Iris pigment epithelial cell (primary cell): ENCODE measurements at regions not wholly inside any gene's neighbourhood (a gene's known extent, or its start where the extent isn't known, plus 50 kb on each side); places are given as distances from the start of the nearest gene placed in this dataset.
"Not testable (repeated sequence)": the region's sequence is repeated elsewhere in the genome, so short reads cannot be mapped to it uniquely, and the experiment has no call there.

Experiments used
- DNase-seq: peaks from one replicate; pipeline ENCODE4 v3.0.0-alpha.2; 2011; ENCODE audit warnings: low read depth

- DNase-seq = peak; percentile 68
These were observed 51.2 kb upstream of the THRB start for GRCh38 chr3:24545887-24546286.

- DNase-seq = peak; percentile 41
These were observed 53.6 kb upstream of the THRB start for GRCh38 chr3:24548278-24548677.

GRCh38 chr3:24550588-24550987 is 55.9 kb upstream of the THRB start:
- peak; percentile 31 for DNase-seq

GRCh38 chr3:24551626-24552025 is 57.0 kb upstream of the THRB start:
- no peak for DNase-seq

- DNase-seq = peak; percentile 27
These were observed 68.2 kb upstream of the THRB start for GRCh38 chr3:24562895-24563294.

GRCh38 chr3:24565053-24565452 is 70.4 kb upstream of the THRB start:
- DNase-seq = no peak

- no peak for DNase-seq
These were observed 71.0 kb upstream of the THRB start for GRCh38 chr3:24565656-24566055.

- DNase-seq = no peak
These were observed 72.3 kb upstream of the THRB start for GRCh38 chr3:24566927-24567326.

GRCh38 chr3:24572409-24572808 is 77.8 kb upstream of the THRB start:
- DNase-seq = not testable (repeated sequence)

GRCh38 chr3:24573576-24573975 is 78.9 kb upstream of the THRB start:
- no peak for DNase-seq

GRCh38 chr3:24578324-24578723 is 83.7 kb upstream of the THRB start:
- no peak for DNase-seq

GRCh38 chr3:24578951-24579421 is 84.3 kb upstream of the THRB start:
- DNase-seq = no peak

GRCh38 chr3:24582431-24583403 is 88.1 kb upstream of the THRB start:
- DNase-seq = peak; percentile 44

- no peak for DNase-seq
These were observed 92.3 kb upstream of the THRB start for GRCh38 chr3:24586920-24587319.

- no peak for DNase-seq
These were observed 94.2 kb upstream of the THRB start for GRCh38 chr3:24588629-24589512.

GRCh38 chr3:24589513-24589851 is 94.8 kb upstream of the THRB start:
- DNase-seq = no peak

GRCh38 chr3:24589931-24590880 is 95.6 kb upstream of the THRB start:
- peak; percentile 40 for DNase-seq

- no peak for DNase-seq
These were observed 96.5 kb upstream of the THRB start for GRCh38 chr3:24591191-24591590.

GRCh38 chr3:24591661-24592555 is 97.3 kb upstream of the THRB start:
- DNase-seq = peak; percentile 90

- no peak for DNase-seq
These were observed 99.5 kb upstream of the THRB start for GRCh38 chr3:24594161-24594560.

GRCh38 chr3:24595796-24596195 is 101.1 kb upstream of the THRB start:
- DNase-seq = peak; percentile 86
